ENCODE measurements at regions not wholly inside any gene's neighbourhood (a gene's known extent, or its start where the extent isn't known, plus 50 kb on each side); places are given as distances from the start of the nearest gene placed in this dataset.

DNA sequence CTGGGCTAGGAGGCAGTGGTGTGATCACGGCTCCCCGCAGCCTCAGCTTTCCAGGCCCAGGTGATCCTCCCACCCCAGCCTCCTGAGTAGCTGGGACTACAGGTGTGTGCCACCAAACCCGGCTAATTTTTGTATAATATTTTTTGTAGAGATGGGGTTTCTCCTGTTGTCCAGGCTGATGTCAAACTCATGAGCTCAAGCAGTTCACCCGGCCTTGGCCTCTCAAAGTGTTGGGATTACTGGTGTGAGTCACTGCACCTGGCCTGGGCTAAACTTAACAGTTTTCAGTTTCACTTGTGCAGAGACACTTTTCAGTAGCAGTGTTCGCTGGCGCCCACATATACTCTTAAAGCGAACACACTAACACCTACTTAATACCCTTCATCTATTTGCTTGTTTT is 205.6 kb upstream of the ZNF608 start:
- Histone ChIP-seq H3K9me3 (ENCODE audit: control insufficient read depth in 3 of 3, low read length in 3 of 3) (no peaks in the 10 kb centered on the region), H3K27me3 (ENCODE audit: control insufficient read depth in 3 of 3, insufficient read depth in 3 of 3, low read length in 3 of 3) (no peaks in the 10 kb centered on the region), H3K27ac (ENCODE audit: low read depth, low read length) (no peak overlapping the region), H3K36me3 (ENCODE audit: control insufficient read depth in 3 of 3, insufficient read depth in 3 of 3, low read length in 3 of 3) (no peaks in the 10 kb centered on the region), H3K4me3 (ENCODE audit: low read length in 3 of 3) (no peak overlapping the region), H3K9ac (ENCODE audit: low read depth in 1 of 3, low read length in 3 of 3) (no peak overlapping the region), H3K4me1 (ENCODE audit: control insufficient read depth in 3 of 3, insufficient read depth in 3 of 3, low read length in 3 of 3) (peaks cover 0 to 6% (median 3%) of the 10 kb centered on the region in 3 donors)

DNA sequence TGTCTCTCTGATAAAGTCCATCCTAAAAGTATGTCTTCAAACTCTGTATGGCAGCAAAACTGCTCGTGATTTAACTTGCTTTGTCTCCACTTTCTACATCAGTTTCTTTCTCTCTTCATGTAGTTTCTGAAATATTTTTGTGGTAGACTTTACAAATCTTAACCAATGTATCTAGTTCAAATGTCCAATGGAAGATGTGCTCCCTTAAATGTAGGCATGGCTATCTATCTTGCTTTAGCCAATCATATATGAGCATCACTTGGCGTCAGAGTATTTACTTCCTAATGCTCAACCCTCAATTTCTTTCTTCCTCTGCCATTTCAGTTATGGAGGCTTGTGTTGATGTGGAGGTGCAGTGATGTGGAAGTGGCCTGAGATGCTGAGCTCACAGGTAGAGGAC is 206.1 kb upstream of the ZNF608 start:
- Histone ChIP-seq H3K4me1 (ENCODE audit: control insufficient read depth in 3 of 3, insufficient read depth in 3 of 3, low read length in 3 of 3) (peaks cover 0 to 6% (median 4%) of the 10 kb centered on the region in 3 donors), H3K9me3 (ENCODE audit: control insufficient read depth in 3 of 3, low read length in 3 of 3) (no peaks in the 10 kb centered on the region), H3K9ac (ENCODE audit: low read depth in 1 of 3, low read length in 3 of 3) (no peak overlapping the region), H3K27ac (ENCODE audit: low read depth, low read length) (no peak overlapping the region), H3K36me3 (ENCODE audit: control insufficient read depth in 3 of 3, insufficient read depth in 3 of 3, low read length in 3 of 3) (no peaks in the 10 kb centered on the region), H3K4me3 (ENCODE audit: low read length in 3 of 3) (no peak overlapping the region), H3K27me3 (ENCODE audit: control insufficient read depth in 3 of 3, insufficient read depth in 3 of 3, low read length in 3 of 3) (no peaks in the 10 kb centered on the region)

DNA sequence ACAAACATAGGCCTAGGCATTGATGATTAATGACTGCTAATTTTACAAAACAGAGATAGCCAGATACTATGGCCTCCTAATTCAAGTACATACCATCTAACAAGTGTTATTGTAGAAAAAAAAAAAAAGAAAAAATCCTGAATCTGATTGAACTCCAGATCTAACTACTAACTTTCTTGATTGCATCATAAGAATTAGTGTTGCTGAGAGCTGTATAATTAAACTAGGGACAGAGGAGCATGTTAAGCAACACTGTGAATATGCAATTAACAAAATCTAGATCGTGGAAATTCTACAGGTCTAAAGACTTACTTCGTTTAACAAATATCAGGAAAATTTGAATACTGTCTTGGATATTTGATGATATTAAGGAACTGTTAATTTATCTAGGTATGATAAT is 208.3 kb upstream of the ZNF608 start:
- Histone ChIP-seq H3K4me3 (ENCODE audit: low read length in 3 of 3) (no peak overlapping the region), H3K4me1 (ENCODE audit: control insufficient read depth in 3 of 3, insufficient read depth in 3 of 3, low read length in 3 of 3) (peaks cover 0 to 4% (median 3%) of the 10 kb centered on the region in 3 donors), H3K27ac (ENCODE audit: low read depth, low read length) (no peak overlapping the region), H3K9me3 (ENCODE audit: control insufficient read depth in 3 of 3, low read length in 3 of 3) (no peaks in the 10 kb centered on the region), H3K9ac (ENCODE audit: low read depth in 1 of 3, low read length in 3 of 3) (no peak overlapping the region), H3K27me3 (ENCODE audit: control insufficient read depth in 3 of 3, insufficient read depth in 3 of 3, low read length in 3 of 3) (no peaks in the 10 kb centered on the region), H3K36me3 (ENCODE audit: control insufficient read depth in 3 of 3, insufficient read depth in 3 of 3, low read length in 3 of 3) (no peaks in the 10 kb centered on the region)

DNA sequence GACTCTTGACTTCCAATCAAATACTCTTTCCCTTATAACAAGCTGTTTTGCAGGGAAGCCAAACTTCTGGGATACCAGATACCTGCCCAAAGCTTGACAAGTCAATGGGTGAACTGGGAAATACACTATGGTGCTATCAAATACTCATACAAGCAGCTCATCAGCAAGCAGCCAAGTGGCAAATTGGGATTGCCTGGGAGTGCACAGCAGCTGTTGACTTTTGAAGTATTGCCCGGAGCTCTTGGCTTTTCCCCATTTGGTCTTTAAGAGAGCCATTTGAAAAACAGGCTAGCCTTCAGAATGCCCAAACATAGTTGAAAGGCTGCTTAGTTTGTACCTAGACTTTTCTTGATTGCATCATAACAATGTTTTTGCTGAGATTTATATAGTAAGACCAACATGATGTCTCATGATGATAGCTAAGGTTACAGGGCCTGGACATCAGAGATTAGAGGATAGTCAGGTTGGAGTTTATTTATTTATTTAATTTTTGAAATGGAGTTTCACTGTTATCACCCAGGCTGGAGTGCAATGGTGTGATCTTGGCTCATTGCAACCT is 210.1 kb upstream of the ZNF608 start:
- H3K27ac ChIP-seq (ENCODE audit: low read depth, low read length): no peak overlapping the region
- H3K4me1 ChIP-seq (ENCODE audit: control insufficient read depth in 3 of 3, insufficient read depth in 3 of 3, low read length in 3 of 3): peaks cover 0 to 4% (median 3%) of the 10 kb centered on the region in 3 donors
- peak overlapping the region in 1 of 3 donors; percentile 1 for H3K9ac ChIP-seq (ENCODE audit: low read depth in 1 of 3, low read length in 3 of 3)
- H3K36me3 ChIP-seq (ENCODE audit: control insufficient read depth in 3 of 3, insufficient read depth in 3 of 3, low read length in 3 of 3): no peaks in the 10 kb centered on the region
- no peak overlapping the region for H3K4me3 ChIP-seq (ENCODE audit: low read length in 3 of 3)
- H3K27me3 ChIP-seq (ENCODE audit: control insufficient read depth in 3 of 3, insufficient read depth in 3 of 3, low read length in 3 of 3): no peaks in the 10 kb centered on the region
- no peaks in the 10 kb centered on the region for H3K9me3 ChIP-seq (ENCODE audit: control insufficient read depth in 3 of 3, low read length in 3 of 3)

DNA sequence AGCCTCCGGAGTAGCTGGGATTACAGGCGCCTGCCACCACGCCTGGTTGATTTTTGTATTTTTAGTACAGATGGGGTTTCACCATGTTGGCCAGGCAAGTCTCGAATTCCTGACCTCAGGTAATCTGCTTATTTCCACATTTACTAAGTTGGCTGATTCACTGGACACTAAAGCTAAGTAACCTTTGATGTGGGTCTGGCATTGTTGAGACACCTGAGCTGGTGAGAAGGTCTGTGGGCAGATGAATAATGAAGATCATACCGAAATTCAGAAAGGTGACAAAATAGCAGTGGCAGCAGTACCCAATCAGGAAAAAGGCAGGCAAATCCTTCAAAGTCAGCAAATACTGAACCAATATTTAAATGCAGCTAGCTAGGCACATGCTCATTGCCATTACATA is 210.6 kb upstream of the ZNF608 start:
- Histone ChIP-seq H3K4me3 (ENCODE audit: low read length in 3 of 3) (no peak overlapping the region), H3K4me1 (ENCODE audit: control insufficient read depth in 3 of 3, insufficient read depth in 3 of 3, low read length in 3 of 3) (peaks cover 0 to 4% (median 3%) of the 10 kb centered on the region in 3 donors), H3K36me3 (ENCODE audit: control insufficient read depth in 3 of 3, insufficient read depth in 3 of 3, low read length in 3 of 3) (no peaks in the 10 kb centered on the region), H3K27ac (ENCODE audit: low read depth, low read length) (no peak overlapping the region), H3K9ac (ENCODE audit: low read depth in 1 of 3, low read length in 3 of 3) (no peak overlapping the region), H3K9me3 (ENCODE audit: control insufficient read depth in 3 of 3, low read length in 3 of 3) (no peaks in the 10 kb centered on the region), H3K27me3 (ENCODE audit: control insufficient read depth in 3 of 3, insufficient read depth in 3 of 3, low read length in 3 of 3) (no peaks in the 10 kb centered on the region)

DNA sequence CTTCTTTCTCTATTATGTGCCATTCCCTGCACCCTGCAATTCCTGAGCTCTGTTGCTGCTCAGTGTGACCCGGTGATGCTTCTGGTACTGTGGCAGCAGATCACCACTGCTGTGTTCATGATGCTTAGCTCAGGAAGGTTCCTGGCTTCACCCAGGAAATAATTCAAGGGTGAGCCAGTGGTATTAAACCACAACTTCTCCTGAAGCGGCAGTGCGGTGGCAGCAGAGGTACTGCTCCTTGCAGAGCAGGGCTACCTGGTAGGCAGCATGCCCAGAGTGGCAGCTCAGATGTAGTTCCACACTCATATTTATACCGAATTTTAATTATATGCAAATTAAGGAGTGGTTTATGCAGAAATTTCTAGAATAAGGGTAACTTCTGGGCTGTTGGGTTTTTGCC is 213.8 kb upstream of the ZNF608 start:
- Histone ChIP-seq H3K9ac (ENCODE audit: low read depth in 1 of 3, low read length in 3 of 3) (no peak overlapping the region), H3K27me3 (ENCODE audit: control insufficient read depth in 3 of 3, insufficient read depth in 3 of 3, low read length in 3 of 3) (no peaks in the 10 kb centered on the region), H3K4me1 (ENCODE audit: control insufficient read depth in 3 of 3, insufficient read depth in 3 of 3, low read length in 3 of 3) (peaks cover 0 to 4% (median 3%) of the 10 kb centered on the region in 3 donors), H3K9me3 (ENCODE audit: control insufficient read depth in 3 of 3, low read length in 3 of 3) (no peaks in the 10 kb centered on the region), H3K36me3 (ENCODE audit: control insufficient read depth in 3 of 3, insufficient read depth in 3 of 3, low read length in 3 of 3) (no peaks in the 10 kb centered on the region), H3K4me3 (ENCODE audit: low read length in 3 of 3) (no peak overlapping the region), H3K27ac (ENCODE audit: low read depth, low read length) (no peak overlapping the region)

DNA sequence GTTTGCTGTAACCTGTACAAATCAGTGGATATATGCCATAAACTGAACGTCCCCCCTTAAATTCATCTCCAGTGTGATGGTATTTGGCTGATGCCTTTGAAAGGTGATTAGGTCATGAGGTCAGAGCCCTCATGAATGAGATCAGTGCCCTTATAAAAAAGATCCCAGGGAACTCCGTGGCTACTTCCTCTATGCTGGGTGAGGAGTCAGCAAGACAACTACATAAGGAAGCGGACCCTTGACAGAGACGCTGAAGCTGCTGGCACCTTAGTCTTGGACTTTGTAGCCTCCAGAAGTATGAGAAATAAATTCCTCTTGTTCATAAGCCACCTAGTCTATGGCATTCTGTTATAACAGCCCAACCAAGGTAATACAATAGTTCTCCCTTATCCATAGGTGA is 215.1 kb upstream of the ZNF608 start:
- H3K4me1 ChIP-seq (ENCODE audit: control insufficient read depth in 3 of 3, insufficient read depth in 3 of 3, low read length in 3 of 3): peaks cover 0 to 4% (median 0%) of the 10 kb centered on the region in 3 donors
- no peak overlapping the region for H3K27ac ChIP-seq (ENCODE audit: low read depth, low read length)
- no peaks in the 10 kb centered on the region for H3K9me3 ChIP-seq (ENCODE audit: control insufficient read depth in 3 of 3, low read length in 3 of 3)
- H3K36me3 ChIP-seq (ENCODE audit: control insufficient read depth in 3 of 3, insufficient read depth in 3 of 3, low read length in 3 of 3): no peaks in the 10 kb centered on the region
- H3K4me3 ChIP-seq (ENCODE audit: low read length in 3 of 3): no peak overlapping the region
- H3K9ac ChIP-seq (ENCODE audit: low read depth in 1 of 3, low read length in 3 of 3): no peak overlapping the region
- no peaks in the 10 kb centered on the region for H3K27me3 ChIP-seq (ENCODE audit: control insufficient read depth in 3 of 3, insufficient read depth in 3 of 3, low read length in 3 of 3)

DNA sequence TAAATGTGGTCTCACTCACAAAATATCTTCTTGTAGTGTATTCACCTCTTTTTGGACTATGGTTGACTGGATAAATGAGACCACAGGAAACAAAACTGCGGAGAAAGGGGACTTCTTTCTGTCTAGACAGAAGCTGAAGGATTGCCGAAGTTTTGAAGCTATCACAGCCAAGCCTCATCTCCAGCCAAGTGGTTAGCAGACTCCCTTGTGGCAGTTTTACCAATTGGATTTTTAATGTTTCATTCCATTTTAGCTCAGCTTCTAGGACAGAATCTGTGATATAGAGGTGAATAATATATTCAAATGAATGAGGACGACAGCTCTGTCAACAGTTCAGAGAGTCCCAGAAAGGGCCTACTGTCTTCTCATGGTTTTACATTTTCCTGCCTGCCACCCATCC is 215.7 kb upstream of the ZNF608 start:
- H3K27me3 ChIP-seq (ENCODE audit: control insufficient read depth in 3 of 3, insufficient read depth in 3 of 3, low read length in 3 of 3): no peaks in the 10 kb centered on the region
- H3K9ac ChIP-seq (ENCODE audit: low read depth in 1 of 3, low read length in 3 of 3): no peak overlapping the region
- H3K4me1 ChIP-seq (ENCODE audit: control insufficient read depth in 3 of 3, insufficient read depth in 3 of 3, low read length in 3 of 3): peaks cover 0 to 1% (median 0%) of the 10 kb centered on the region in 3 donors
- H3K27ac ChIP-seq (ENCODE audit: low read depth, low read length): no peak overlapping the region
- no peaks in the 10 kb centered on the region for H3K9me3 ChIP-seq (ENCODE audit: control insufficient read depth in 3 of 3, low read length in 3 of 3)
- H3K4me3 ChIP-seq (ENCODE audit: low read length in 3 of 3): no peak overlapping the region
- H3K36me3 ChIP-seq (ENCODE audit: control insufficient read depth in 3 of 3, insufficient read depth in 3 of 3, low read length in 3 of 3): no peaks in the 10 kb centered on the region

DNA sequence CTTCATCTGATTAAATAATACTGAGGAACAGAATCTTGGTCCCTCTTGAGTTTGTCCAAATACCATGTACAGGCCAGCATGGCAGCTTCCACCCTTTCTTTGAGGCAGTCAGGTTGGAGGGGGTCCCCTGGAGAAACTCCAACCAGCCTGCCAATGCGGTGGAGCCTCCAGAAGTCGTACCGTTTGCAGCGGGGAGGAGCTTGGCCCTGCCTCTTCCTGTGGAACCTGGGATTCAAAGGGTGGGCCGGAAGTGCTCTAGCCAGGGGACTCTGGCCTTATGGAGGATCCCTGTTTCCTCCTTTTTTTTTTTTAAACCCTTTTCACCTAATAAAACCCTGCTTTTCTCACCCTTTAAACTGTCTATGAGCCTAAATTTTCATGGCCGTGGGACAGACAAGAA is 216.3 kb upstream of the ZNF608 start:
- H3K27me3 ChIP-seq (ENCODE audit: control insufficient read depth in 3 of 3, insufficient read depth in 3 of 3, low read length in 3 of 3): no peaks in the 10 kb centered on the region
- H3K27ac ChIP-seq (ENCODE audit: low read depth, low read length): no peak overlapping the region
- no peaks in the 10 kb centered on the region for H3K9me3 ChIP-seq (ENCODE audit: control insufficient read depth in 3 of 3, low read length in 3 of 3)
- H3K4me3 ChIP-seq (ENCODE audit: low read length in 3 of 3): no peak overlapping the region
- no peaks in the 10 kb centered on the region for H3K36me3 ChIP-seq (ENCODE audit: control insufficient read depth in 3 of 3, insufficient read depth in 3 of 3, low read length in 3 of 3)
- no peaks in the 10 kb centered on the region for H3K4me1 ChIP-seq (ENCODE audit: control insufficient read depth in 3 of 3, insufficient read depth in 3 of 3, low read length in 3 of 3)
- no peak overlapping the region for H3K9ac ChIP-seq (ENCODE audit: low read depth in 1 of 3, low read length in 3 of 3)

DNA sequence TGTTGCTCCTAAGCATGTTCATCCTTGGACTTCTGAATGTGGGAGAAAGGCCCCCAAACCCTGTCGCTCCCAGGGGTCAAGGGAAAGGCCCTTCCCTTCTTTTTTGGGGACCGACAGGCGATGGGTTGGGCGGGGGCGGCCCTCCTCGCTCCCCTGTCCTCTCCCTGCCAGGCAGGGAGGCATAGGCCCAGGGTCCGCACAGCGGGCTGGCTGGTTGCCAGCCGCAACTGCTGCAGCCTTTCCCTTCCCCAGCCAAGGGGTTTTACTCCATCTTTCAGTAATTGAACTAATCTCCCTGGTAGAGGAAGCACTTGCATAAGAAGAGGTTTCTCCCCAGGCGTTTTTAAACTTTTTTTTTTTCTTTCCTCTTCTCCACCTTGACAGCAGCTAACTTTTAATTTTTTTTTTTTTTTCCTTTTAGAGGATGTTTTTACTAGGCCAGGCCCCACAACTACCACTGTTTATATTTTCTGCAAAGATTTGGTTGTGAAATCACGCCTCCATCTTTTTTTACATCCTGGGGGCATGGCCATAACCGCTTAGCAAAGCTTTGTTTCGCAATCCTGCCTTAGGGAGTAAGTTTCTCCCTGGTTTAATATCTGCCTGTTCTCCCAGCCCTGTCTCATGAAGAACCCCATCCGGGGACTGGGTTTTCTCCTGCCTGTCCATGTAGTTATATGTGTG is 216.9 kb upstream of the ZNF608 start:
- no peaks in the 10 kb centered on the region for H3K36me3 ChIP-seq (ENCODE audit: control insufficient read depth in 3 of 3, insufficient read depth in 3 of 3, low read length in 3 of 3)
- no peaks in the 10 kb centered on the region for H3K9me3 ChIP-seq (ENCODE audit: control insufficient read depth in 3 of 3, low read length in 3 of 3)
- H3K4me1 ChIP-seq (ENCODE audit: control insufficient read depth in 3 of 3, insufficient read depth in 3 of 3, low read length in 3 of 3): no peaks in the 10 kb centered on the region
- H3K9ac ChIP-seq (ENCODE audit: low read depth in 1 of 3, low read length in 3 of 3): no peak overlapping the region
- no peak overlapping the region for H3K27ac ChIP-seq (ENCODE audit: low read depth, low read length)
- no peak overlapping the region for H3K4me3 ChIP-seq (ENCODE audit: low read length in 3 of 3)
- no peaks in the 10 kb centered on the region for H3K27me3 ChIP-seq (ENCODE audit: control insufficient read depth in 3 of 3, insufficient read depth in 3 of 3, low read length in 3 of 3)
